Spleen (tissue), 11 donors: ENCODE measurements at regions not wholly inside any gene's neighbourhood (a gene's known extent, or its start where the extent isn't known, plus 50 kb on each side); places are given as distances from the start of the nearest gene placed in this dataset.

ENCODE experiments used
- DNase-seq: peaks from one replicate; pipeline ENCODE4 v3.0.0-alpha.2; 2020
- H3K27ac ChIP-seq, 8 donors: fragments of 200-600 bp; sonication (generic) in 7 of 8; 1 replicate in 4 of 8; 2 replicates in 4 of 8; pipeline versions ENCODE4 v1.5.0 to v1.8.0; 2016 to 2021; ENCODE audit warnings: inconsistent platforms in 4 of 8, mild to moderate bottlenecking in 4 of 8, moderate library complexity in 1 of 8
- H3K27me3 ChIP-seq, 7 donors: fragments of 200-600 bp; sonication (generic) in 6 of 7; replicated peaks in 1 of 7; 1 replicate in 4 of 7; 2 replicates in 3 of 7; pipeline versions ENCODE4 v1.5.0 to v1.8.0; 2016 to 2021; ENCODE audit warnings: inconsistent platforms in 3 of 7, mild to moderate bottlenecking in 1 of 7
- H3K36me3 ChIP-seq, 6 donors: fragments of 200-600 bp; sonication (generic) in 5 of 6; 1 replicate in 4 of 6; 2 replicates in 2 of 6; pipeline versions ENCODE4 v1.5.0 to v1.8.0; 2016 to 2021; ENCODE audit warnings: inconsistent platforms in 2 of 6
- H3K4me1 ChIP-seq, 6 donors: fragments of 200-600 bp; sonication (generic) in 5 of 6; 1 replicate in 3 of 6; 2 replicates in 3 of 6; pipeline versions ENCODE4 v1.5.0 to v1.8.0; 2016 to 2021; ENCODE audit warnings: inconsistent platforms in 3 of 6
- H3K4me3 ChIP-seq, 8 donors: fragments of 200-600 bp; sonication (generic) in 7 of 8; 1 replicate in 4 of 8; 2 replicates in 4 of 8; pipeline versions ENCODE4 v1.5.0 to v1.8.0; 2016 to 2021; ENCODE audit warnings: inconsistent platforms in 4 of 8, mild to moderate bottlenecking in 4 of 8, moderate library complexity in 2 of 8
- H3K9me3 ChIP-seq, 8 donors: fragments of 200-600 bp; sonication (generic) in 7 of 8; 1 replicate in 4 of 8; 2 replicates in 4 of 8; pipeline versions ENCODE4 v1.5.0 to v1.8.0; 2016 to 2021; ENCODE audit warnings: inconsistent platforms in 4 of 8
- CTCF ChIP-seq, 11 experiments: fragments of 200-600 bp in 7 of 11; fragments of 450-650 bp in 4 of 11; sonication (generic) in 4 of 11; IDR thresholded peaks in 8 of 11; conservative IDR thresholded peaks in 3 of 11; 1 replicate in 7 of 11; 2 replicates in 4 of 11; pipeline versions ENCODE4 v1.4.0 to v1.8.0; 2016 to 2021; ENCODE audit warnings: antibody characterized with exemption in 11 of 11, inconsistent platforms in 4 of 11, mild to moderate bottlenecking in 1 of 11
- POLR2A ChIP-seq, 3 donors: fragments of 450-650 bp; IDR thresholded peaks; one replicate each; pipeline ENCODE4 v1.5.1; 2017; ENCODE audit warnings: antibody characterized with exemption in 3 of 3, mild to moderate bottlenecking in 1 of 3
- POLR2AphosphoS5 ChIP-seq, 3 donors: sonication (generic); formaldehyde crosslinking; IDR thresholded peaks; one replicate each; pipeline ENCODE4 v1.5.1; 2017; ENCODE audit warnings: antibody characterized with exemption in 3 of 3
- WGBS, 5 donors: extraction: QIAGEN DNeasy Blood & Tissue Kit in 3 of 5; methylation state at CpG; one replicate each; pipeline versions ENCODE4 v1.1.5 to v1.1.7; 2013 to 2018; 5-methylcytosine and 5-hydroxymethylcytosine counted together
- intact Hi-C: fragments of 100-400 bp; cut with DNase I; formaldehyde crosslinking; loops from one replicate; pipeline ENCODE4 v1.15.0; 2023; ENCODE audit warnings: low total_unique reads
- donor health status: healthy with polysubstance abuse.
- donor health status: DM: no; HTN: no; CAD: no; lungs with moderate emphysema.
- donor health status: DM: no; HTN: no; CAD: no.
- donor health status: Bipolar disorder and iron deficiency.
- donor health status: healthy.
- donor health status: DM: no; HTN: no; CAD: no.
- donor health status: DM: yes; HTN: yes; CAD: no.

GRCh38 chr3:162334537-162334936 is 837.9 kb downstream of the OTOL1 start:
- Histone ChIP-seq H3K9me3 (peaks cover 0 to 32% (median 17%) of the 10 kb centered on the region in 8 donors), H3K4me1 (no peaks in the 10 kb centered on the region), H3K27me3 (no peaks in the 10 kb centered on the region), H3K36me3 (no peaks in the 10 kb centered on the region), H3K4me3 (no peak overlapping the region), H3K27ac (no peak overlapping the region)
- TF ChIP-seq POLR2A (IDR thresholded peaks at IDR 0.05) (no peak), CTCF (IDR thresholded peaks at IDR 0.05 in 8 of 11, conservative IDR thresholded peaks at IDR 0.05 in 3 of 11) (no peak), POLR2AphosphoS5 (IDR thresholded peaks at IDR 0.05) (no peak)
- intact Hi-C loops, result no loop called here
- DNase-seq, result no peak
- 73 to 89% (median 75%) methylated on average over 2 to 3 of the region's 3 CpGs for WGBS, 5 donors

- DNase-seq, result no peak
- no peak overlapping the region for H3K4me3 ChIP-seq
- intact Hi-C loops, result no loop called here
- no peak overlapping the region for H3K27ac ChIP-seq
- H3K27me3 ChIP-seq, result no peaks in the 10 kb centered on the region
- no peak for TF ChIP-seq POLR2AphosphoS5 (IDR thresholded peaks at IDR 0.05)
- TF ChIP-seq POLR2A (IDR thresholded peaks at IDR 0.05), result no peak
- no peak for TF ChIP-seq CTCF (IDR thresholded peaks at IDR 0.05 in 8 of 11, conservative IDR thresholded peaks at IDR 0.05 in 3 of 11)
- 68 to 80% (median 74%) methylated on average over 1 of the region's 1 CpG for WGBS, 5 donors
- H3K36me3 ChIP-seq, result no peaks in the 10 kb centered on the region
- H3K9me3 ChIP-seq, result peaks cover 0 to 29% (median 17%) of the 10 kb centered on the region in 8 donors
- H3K4me1 ChIP-seq, result no peaks in the 10 kb centered on the region
Observed at GRCh38 chr3:162337630-162338029, 841.0 kb downstream of the OTOL1 start.

DNA sequence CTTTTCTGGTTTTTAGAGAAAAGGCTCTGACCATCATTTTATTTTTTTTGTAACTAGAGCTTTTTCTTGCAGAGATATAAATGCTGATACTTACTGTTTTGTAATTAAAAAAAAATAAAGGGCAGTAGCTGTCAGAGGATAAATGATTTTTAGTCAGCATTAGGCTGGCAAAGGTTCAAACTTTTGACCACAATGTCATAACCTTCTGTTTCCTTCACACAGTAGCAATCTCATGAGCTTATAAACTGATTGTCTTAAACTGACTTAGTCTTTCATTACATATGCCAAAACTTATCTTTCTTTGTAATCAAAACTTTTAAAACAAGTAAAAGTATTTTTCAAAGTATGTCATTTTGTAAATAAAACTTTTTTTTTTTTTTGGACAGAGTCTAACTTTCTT is 841.9 kb downstream of the OTOL1 start:
- Histone ChIP-seq H3K27ac (no peak overlapping the region), H3K4me1 (no peaks in the 10 kb centered on the region), H3K27me3 (no peaks in the 10 kb centered on the region), H3K36me3 (no peaks in the 10 kb centered on the region), H3K9me3 (peaks cover 0 to 28% (median 15%) of the 10 kb centered on the region in 8 donors), H3K4me3 (no peak overlapping the region)
- TF ChIP-seq POLR2A (IDR thresholded peaks at IDR 0.05), result no peak
- DNase-seq, result no peak
- intact Hi-C loops, result no loop called here

DNA sequence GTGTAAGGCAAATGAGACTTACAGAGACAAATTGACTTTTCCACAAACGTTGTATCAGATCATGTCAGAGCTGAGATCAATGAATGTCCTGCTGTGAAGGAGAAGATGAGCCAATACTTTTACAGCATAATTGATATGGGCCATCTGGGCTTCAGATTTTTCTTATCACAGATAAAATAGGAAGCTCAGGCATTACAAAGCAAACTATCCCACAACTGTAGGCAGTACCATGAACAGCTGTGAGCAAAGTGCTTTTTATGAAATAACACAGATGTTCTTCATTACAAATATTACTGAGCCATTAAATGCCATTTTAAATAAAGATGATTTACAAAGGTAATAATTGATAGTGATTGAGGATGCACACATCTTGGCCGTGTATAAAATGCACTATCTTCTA is 852.3 kb downstream of the OTOL1 start:
- no peak overlapping the region for H3K27ac ChIP-seq
- no peaks in the 10 kb centered on the region for H3K27me3 ChIP-seq
- TF ChIP-seq POLR2AphosphoS5 (IDR thresholded peaks at IDR 0.05) (no peak), POLR2A (IDR thresholded peaks at IDR 0.05) (no peak)
- H3K4me3 ChIP-seq, result no peak overlapping the region
- intact Hi-C loops, result no loop called here
- no peaks in the 10 kb centered on the region for H3K4me1 ChIP-seq
- 36 to 70% (median 50%) methylated on average over 2 of the region's 2 CpGs for WGBS, 5 donors
- H3K36me3 ChIP-seq, result no peaks in the 10 kb centered on the region
- DNase-seq, result no peak
- peaks cover 0 to 5% (median 0%) of the 10 kb centered on the region in 8 donors for H3K9me3 ChIP-seq

GRCh38 chr3:162353414-162353813 is 856.8 kb downstream of the OTOL1 start:
- 6 to 33% (median 18%) methylated on average over 2 of the region's 2 CpGs for WGBS, 5 donors
- no peak overlapping the region for H3K4me3 ChIP-seq

More at GRCh38 chr3:162353414-162353813, 856.8 kb downstream of the OTOL1 start:
- TF ChIP-seq CTCF (IDR thresholded peaks at IDR 0.05 in 8 of 11, conservative IDR thresholded peaks at IDR 0.05 in 3 of 11) (no peak), POLR2A (IDR thresholded peaks at IDR 0.05) (no peak), POLR2AphosphoS5 (IDR thresholded peaks at IDR 0.05) (no peak)
- Histone ChIP-seq H3K36me3 (no peaks in the 10 kb centered on the region), H3K27ac (no peak overlapping the region), H3K9me3 (no peaks in the 10 kb centered on the region), H3K27me3 (no peaks in the 10 kb centered on the region), H3K4me1 (no peaks in the 10 kb centered on the region)
- intact Hi-C loops, result no loop called here
- DNase-seq, result no peak
